Breast epithelium (tissue), 3 donors: ENCODE measurements at regions not wholly inside any gene's neighbourhood (a gene's known extent, or its start where the extent isn't known, plus 50 kb on each side); places are given as distances from the start of the nearest gene placed in this dataset.

Source experiments
- CTCF ChIP-seq, 3 donors: fragments of 450-650 bp; IDR thresholded peaks; one replicate each; pipeline ENCODE4 v1.5.1; 2016 to 2017; ENCODE audit warnings: antibody characterized with exemption in 3 of 3, mild to moderate bottlenecking in 3 of 3, moderate library complexity in 3 of 3
- POLR2A ChIP-seq: fragments of 450-650 bp; IDR thresholded peaks from one replicate; pipeline ENCODE4 v1.6.1; 2016; ENCODE audit warnings: antibody characterized with exemption, mild to moderate bottlenecking, moderate library complexity

- TF ChIP-seq CTCF (IDR thresholded peaks at IDR 0.05): no peak
- no peak for TF ChIP-seq POLR2A
These were observed 193.0 kb upstream of the MAP1B start for GRCh38 chr5:71914281-71914680.
